ENCODE measurements at regions not wholly inside any gene's neighbourhood (a gene's known extent, or its start where the extent isn't known, plus 50 kb on each side); places are given as distances from the start of the nearest gene placed in this dataset.

DNA sequence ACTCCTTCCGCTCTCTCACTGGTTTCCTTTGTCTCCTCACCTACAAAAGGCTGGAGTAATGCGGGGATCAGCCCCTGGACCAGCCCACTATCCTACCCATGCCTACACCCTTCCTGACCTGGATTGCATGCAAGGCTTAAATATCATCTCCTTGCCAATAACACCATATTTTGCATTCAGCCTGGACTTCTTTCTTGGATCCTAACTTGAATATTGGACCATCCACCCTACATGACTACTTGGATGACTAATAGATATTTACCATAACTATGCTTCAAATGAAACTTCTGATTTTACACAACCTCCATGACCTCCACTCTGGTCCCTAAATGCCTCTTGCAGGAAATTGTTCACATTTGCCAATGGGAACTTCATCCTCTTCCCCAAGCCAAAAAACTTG, 188.3 kb upstream of the AKR1E2 start:
- H3K4me3 ChIP-seq (ENCODE audit: low read depth in 1 of 3, low read length in 3 of 3) = no peak overlapping the region

DNA sequence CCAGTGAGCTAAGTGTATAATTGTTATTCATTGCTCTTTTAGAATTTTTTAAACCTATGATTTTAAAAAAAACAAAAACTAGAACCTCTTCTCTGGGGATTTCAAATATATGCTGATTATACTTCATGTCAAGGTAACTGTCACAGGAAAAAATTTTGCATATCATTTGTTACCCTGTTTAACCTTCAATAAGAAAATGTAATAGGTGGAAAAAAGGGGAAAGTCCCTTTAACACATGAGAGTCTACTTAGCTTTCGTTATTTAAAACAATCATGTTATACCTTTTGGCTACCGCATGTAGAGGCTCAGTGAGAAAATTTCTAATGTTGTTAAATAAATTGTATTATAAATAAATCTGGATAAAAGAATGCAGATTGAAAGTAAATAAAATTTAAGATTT, 190.1 kb upstream of the AKR1E2 start:
- H3K27ac ChIP-seq (ENCODE audit: low read depth in 1 of 2, low read length in 2 of 2) = no peak overlapping the region
- no peaks in the 10 kb centered on the region for H3K36me3 ChIP-seq (ENCODE audit: control insufficient read depth in 4 of 4, insufficient read depth in 3 of 4, low read depth in 1 of 4, low read length in 3 of 4)
- H3K4me1 ChIP-seq (ENCODE audit: control insufficient read depth in 4 of 4, insufficient read depth in 4 of 4, low read length in 3 of 4) = no peaks in the 10 kb centered on the region
- H3K9ac ChIP-seq (ENCODE audit: low read depth in 1 of 2, low read length in 2 of 2) = no peak overlapping the region
- no peak for DNase-seq (ENCODE audit: low spot score)
- no peaks in the 10 kb centered on the region for H3K9me3 ChIP-seq (ENCODE audit: control insufficient read depth in 4 of 4, low read length in 3 of 4)
- H3K4me3 ChIP-seq (ENCODE audit: low read depth in 1 of 3, low read length in 3 of 3) = no peak overlapping the region
- 89% methylated on average over 2 of the region's 2 CpGs for WGBS
- H3K27me3 ChIP-seq (ENCODE audit: control insufficient read depth in 4 of 4, insufficient read depth in 4 of 4, low read length in 3 of 4) = peaks cover 0 to 4% (median 0%) of the 10 kb centered on the region in 4 donors
- TF ChIP-seq NR2F2 (IDR thresholded peaks at IDR 0.05) (no peak), FOXA2 (IDR thresholded peaks at IDR 0.05) (no peak), EGR1 (IDR thresholded peaks at IDR 0.05; ENCODE audit: low read depth in 2 of 2) (no peak), RAD21 (IDR thresholded peaks at IDR 0.05) (no peak), GABPA (IDR thresholded peaks at IDR 0.05 in 1 of 2, conservative IDR thresholded peaks at IDR 0.05 in 1 of 2) (no peak), FOXA1 (IDR thresholded peaks at IDR 0.05) (no peak), JUND (IDR thresholded peaks at IDR 0.05) (no peak), HNF4G (IDR thresholded peaks at IDR 0.05) (no peak), HNF4A (conservative IDR thresholded peaks at IDR 0.05) (no peak), SP1 (IDR thresholded peaks at IDR 0.05) (no peak)
- TF ChIP-seq, protein P1, sequence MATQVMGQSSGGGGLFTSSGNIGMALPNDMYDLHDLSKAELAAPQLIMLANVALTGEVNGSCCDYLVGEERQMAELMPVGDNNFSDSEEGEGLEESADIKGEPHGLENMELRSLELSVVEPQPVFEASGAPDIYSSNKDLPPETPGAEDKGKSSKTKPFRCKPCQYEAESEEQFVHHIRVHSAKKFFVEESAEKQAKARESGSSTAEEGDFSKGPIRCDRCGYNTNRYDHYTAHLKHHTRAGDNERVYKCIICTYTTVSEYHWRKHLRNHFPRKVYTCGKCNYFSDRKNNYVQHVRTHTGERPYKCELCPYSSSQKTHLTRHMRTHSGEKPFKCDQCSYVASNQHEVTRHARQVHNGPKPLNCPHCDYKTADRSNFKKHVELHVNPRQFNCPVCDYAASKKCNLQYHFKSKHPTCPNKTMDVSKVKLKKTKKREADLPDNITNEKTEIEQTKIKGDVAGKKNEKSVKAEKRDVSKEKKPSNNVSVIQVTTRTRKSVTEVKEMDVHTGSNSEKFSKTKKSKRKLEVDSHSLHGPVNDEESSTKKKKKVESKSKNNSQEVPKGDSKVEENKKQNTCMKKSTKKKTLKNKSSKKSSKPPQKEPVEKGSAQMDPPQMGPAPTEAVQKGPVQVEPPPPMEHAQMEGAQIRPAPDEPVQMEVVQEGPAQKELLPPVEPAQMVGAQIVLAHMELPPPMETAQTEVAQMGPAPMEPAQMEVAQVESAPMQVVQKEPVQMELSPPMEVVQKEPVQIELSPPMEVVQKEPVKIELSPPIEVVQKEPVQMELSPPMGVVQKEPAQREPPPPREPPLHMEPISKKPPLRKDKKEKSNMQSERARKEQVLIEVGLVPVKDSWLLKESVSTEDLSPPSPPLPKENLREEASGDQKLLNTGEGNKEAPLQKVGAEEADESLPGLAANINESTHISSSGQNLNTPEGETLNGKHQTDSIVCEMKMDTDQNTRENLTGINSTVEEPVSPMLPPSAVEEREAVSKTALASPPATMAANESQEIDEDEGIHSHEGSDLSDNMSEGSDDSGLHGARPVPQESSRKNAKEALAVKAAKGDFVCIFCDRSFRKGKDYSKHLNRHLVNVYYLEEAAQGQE (IDR thresholded peaks at IDR 0.05) = no peak
- TF ChIP-seq, protein P2, sequence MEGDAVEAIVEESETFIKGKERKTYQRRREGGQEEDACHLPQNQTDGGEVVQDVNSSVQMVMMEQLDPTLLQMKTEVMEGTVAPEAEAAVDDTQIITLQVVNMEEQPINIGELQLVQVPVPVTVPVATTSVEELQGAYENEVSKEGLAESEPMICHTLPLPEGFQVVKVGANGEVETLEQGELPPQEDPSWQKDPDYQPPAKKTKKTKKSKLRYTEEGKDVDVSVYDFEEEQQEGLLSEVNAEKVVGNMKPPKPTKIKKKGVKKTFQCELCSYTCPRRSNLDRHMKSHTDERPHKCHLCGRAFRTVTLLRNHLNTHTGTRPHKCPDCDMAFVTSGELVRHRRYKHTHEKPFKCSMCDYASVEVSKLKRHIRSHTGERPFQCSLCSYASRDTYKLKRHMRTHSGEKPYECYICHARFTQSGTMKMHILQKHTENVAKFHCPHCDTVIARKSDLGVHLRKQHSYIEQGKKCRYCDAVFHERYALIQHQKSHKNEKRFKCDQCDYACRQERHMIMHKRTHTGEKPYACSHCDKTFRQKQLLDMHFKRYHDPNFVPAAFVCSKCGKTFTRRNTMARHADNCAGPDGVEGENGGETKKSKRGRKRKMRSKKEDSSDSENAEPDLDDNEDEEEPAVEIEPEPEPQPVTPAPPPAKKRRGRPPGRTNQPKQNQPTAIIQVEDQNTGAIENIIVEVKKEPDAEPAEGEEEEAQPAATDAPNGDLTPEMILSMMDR (IDR thresholded peaks at IDR 0.05; ENCODE audit: low read depth, low read length, missing input control) = no peak

More for the DNA sequence above, 188.3 kb upstream of the AKR1E2 start:
- Histone ChIP-seq H3K27ac (ENCODE audit: low read depth in 1 of 2, low read length in 2 of 2) (no peak overlapping the region), H3K9me3 (ENCODE audit: control insufficient read depth in 4 of 4, low read length in 3 of 4) (no peaks in the 10 kb centered on the region), H3K9ac (ENCODE audit: low read depth in 1 of 2, low read length in 2 of 2) (no peak overlapping the region), H3K36me3 (ENCODE audit: control insufficient read depth in 4 of 4, insufficient read depth in 3 of 4, low read depth in 1 of 4, low read length in 3 of 4) (no peaks in the 10 kb centered on the region), H3K27me3 (ENCODE audit: control insufficient read depth in 4 of 4, insufficient read depth in 4 of 4, low read length in 3 of 4) (peaks cover 0 to 4% (median 0%) of the 10 kb centered on the region in 4 donors), H3K4me1 (ENCODE audit: control insufficient read depth in 4 of 4, insufficient read depth in 4 of 4, low read length in 3 of 4) (no peaks in the 10 kb centered on the region)
- DNase-seq (ENCODE audit: low spot score) = no peak
- WGBS = 93% methylated on average over 2 of the region's 2 CpGs
- TF ChIP-seq, protein P3, sequence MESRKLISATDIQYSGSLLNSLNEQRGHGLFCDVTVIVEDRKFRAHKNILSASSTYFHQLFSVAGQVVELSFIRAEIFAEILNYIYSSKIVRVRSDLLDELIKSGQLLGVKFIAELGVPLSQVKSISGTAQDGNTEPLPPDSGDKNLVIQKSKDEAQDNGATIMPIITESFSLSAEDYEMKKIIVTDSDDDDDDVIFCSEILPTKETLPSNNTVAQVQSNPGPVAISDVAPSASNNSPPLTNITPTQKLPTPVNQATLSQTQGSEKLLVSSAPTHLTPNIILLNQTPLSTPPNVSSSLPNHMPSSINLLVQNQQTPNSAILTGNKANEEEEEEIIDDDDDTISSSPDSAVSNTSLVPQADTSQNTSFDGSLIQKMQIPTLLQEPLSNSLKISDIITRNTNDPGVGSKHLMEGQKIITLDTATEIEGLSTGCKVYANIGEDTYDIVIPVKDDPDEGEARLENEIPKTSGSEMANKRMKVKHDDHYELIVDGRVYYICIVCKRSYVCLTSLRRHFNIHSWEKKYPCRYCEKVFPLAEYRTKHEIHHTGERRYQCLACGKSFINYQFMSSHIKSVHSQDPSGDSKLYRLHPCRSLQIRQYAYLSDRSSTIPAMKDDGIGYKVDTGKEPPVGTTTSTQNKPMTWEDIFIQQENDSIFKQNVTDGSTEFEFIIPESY (IDR thresholded peaks at IDR 0.05) = no peak
- TF ChIP-seq, protein P2 (IDR thresholded peaks at IDR 0.05; ENCODE audit: low read depth, low read length, missing input control) = no peak
- no peak for TF ChIP-seq RAD21 (IDR thresholded peaks at IDR 0.05)
- TF ChIP-seq TAF1 (conservative IDR thresholded peaks at IDR 0.05) = no peak
- TF ChIP-seq JUND (IDR thresholded peaks at IDR 0.05) = no peak

All from liver (tissue), 8 donors.